AG20443 (cell line): ENCODE measurements at regions not wholly inside any gene's neighbourhood (a gene's known extent, or its start where the extent isn't known, plus 50 kb on each side); places are given as distances from the start of the nearest gene placed in this dataset.
"Not testable (repeated sequence)": the region's sequence is repeated elsewhere in the genome, so short reads cannot be mapped to it uniquely, and the experiment has no call there.

Experiments
- DNase-seq: peaks from one replicate; pipeline ENCODE4 v3.0.0; 2012; ENCODE audit warnings: low spot score, mixed read lengths

DNA sequence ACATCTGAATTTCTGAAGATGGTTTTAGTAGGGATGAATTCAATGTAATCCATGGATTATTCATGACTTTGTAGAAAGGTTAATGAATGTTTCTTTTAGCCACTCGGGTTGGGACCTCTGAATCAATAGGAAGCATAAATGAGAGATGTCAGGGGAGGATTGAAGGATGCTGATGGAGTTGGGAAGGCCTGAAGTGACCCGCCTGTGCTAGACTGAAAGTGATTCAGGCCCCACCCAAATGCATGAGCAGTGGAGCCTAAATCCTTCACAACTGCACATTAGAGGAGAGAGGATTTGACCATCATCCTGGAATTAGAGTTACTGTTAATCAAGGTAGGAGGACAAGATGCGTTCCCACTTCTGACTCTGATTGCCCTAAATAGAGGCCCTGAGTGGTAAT lies 162.2 kb upstream of the PTPN20 start:
- not testable (repeated sequence) for DNase-seq

DNA sequence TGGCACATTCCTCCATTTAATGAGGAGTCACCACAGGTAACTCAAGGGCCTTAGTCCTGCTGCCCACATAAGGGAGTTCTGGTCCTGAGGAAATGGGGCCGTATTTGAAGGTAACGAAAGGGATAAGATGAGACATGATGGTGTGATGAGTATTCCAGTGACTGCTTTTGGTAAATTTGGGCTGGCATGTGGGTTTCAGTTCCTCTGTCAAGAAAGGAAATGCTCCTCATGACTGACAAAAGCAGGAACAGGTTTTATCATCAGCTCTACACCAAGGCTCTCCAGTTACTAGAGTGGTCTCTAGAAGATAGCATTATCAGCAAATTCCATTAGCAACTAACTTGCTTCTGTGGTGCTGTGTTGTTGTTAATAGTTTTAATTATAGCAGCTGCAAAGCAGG lies 161.8 kb upstream of the PTPN20 start:
- DNase-seq, result not testable (repeated sequence)

DNA sequence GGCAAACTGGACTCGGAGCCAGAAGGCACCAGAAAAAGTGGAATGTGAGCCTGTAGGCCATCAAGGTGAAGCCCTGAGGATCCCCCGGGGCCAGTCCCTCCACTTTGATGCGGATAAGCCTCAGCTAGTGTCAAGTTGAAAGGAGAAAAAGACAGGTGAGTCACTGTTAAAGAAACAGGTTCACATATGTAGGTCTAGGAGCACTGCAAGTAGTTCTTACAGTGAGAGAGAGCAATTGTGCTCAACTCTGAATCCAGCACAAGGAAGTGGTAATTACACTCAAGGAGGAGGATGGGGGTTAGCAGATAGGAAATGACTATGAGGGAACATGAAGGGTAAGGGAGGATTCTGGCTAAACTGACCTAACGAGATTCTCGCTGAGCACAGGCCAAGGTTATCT lies 157.5 kb upstream of the PTPN20 start:
- not testable (repeated sequence) for DNase-seq

DNA sequence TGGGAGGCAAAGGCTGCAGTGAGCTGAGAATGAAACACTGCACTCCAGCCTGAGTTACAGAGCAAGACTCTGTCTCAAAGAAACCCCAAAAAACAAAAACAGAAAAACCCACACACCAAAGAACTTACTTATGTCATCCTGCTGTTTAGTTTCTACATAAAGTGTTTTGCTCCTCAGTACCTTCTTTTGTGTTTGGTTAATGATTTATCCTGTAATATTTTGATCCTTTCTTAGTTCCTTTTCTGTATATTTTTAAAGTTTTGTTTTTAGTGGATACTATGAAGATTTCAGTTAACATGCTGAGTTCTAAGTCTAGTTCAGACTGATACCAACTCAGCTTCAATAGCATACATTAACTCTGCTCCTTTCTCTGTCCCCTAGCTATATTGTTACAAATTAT lies 149.8 kb upstream of the PTPN20 start:
- not testable (repeated sequence) for DNase-seq

DNA sequence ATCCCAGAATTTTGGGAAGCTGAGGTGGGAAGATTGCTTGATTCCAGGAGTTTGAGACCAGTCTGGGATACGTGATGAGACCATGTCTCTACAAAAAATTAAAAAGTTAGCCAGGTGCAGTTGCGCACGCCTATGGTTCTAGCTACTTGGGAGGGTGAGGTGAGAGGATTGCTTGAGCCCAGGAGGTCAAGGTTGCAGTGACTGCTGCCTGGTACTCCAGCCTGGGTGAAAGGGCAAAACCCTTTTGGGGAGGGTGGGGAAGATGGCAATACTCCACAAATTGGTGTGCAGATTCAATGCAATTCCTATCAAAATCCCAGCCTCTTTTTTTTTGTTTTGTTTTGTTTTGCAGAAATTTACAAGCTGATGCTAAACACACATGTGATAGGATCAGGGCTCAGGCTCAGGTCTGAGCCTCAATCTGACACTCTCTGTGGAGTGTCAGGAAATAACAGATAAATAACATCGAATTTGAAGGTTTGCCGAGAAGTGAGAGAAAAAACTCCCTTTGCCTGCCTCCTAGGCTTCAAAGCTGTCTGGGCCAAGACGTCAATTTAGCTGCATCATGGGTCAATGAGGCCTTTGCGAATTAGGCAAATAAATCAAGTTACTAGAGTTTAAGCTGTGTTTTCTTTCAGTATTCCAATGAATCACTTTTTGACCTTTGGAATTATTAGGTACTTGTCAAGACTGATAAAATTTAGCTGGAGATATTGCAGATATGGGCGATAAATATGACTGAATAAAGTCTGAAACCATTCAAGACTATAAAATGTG lies 142.5 kb upstream of the PTPN20 start:
- not testable (repeated sequence) for DNase-seq

DNA sequence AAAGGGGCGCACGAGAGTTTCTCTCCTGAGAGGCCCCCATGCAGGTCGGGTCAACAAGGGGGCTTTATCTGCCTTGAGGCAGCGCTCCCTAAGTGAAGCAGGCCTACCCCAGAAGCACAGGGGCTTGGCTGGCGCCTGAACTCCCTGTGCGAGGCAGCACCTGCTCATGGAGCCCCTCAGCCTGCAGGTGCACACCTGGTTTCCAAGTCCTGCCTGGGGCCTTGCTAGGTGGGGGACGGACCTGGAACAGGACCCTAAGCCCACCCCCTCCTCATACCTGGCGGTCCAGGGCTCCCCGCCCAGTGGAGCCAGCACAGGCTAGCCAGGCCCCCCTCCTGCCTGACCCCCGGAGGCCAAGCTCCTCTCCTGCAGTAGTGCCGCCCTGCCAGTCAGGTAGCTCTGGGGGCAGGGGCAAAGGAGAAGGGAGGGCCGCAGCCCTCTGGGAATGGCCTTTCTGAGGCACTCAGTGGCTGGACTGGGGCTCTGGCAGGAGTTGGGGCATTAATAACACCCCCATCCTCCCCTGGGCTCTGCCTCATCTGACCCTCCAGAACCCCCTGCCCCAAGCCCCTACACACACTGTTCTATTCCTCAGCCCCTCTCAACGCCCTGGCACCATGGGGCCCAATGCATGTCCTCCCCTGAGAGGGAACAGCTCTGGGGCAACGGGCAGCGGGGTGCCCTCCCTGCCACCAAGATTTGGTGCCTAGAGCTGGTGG lies 137.9 kb upstream of the PTPN20 start:
- DNase-seq, result not testable (repeated sequence)

DNA sequence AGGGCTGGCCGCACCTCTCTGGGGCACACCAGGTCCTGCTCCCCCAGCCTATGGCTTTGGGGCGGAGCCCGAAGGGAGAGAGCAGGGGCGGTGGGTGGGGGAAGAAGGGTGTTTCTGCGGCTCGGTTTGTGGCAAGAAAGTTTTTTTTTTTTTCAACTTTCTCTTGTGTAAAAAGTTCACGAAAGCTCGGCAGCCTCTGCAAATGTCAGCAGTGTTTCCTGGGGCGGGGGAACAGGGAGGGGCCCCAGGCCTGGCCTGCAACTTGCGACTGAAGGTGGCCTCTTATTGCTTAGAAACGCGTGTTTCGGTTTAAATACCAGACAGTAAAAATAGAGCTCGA lies 137.4 kb upstream of the PTPN20 start:
- not testable (repeated sequence) for DNase-seq

DNA sequence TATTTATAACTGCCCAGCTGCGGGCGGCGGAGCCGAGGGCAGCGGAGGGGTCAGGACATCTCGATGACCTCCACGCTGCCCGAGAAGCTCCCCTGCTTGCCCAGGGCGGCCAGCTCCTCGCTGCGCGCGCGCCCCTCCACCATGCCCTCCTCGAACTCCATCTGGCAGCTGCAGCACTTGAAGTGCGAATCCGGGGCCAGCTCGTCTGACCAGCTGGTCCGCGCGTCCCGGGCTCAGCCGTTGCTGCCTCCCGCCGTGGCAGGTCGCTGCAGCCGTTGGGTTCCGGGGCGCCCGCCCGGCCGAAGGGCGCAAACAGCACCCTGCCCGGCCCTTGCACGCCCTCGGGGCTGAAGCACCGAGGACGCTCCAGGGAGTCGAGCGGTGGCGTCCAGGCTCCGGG lies 136.9 kb upstream of the PTPN20 start:
- DNase-seq, result not testable (repeated sequence)

DNA sequence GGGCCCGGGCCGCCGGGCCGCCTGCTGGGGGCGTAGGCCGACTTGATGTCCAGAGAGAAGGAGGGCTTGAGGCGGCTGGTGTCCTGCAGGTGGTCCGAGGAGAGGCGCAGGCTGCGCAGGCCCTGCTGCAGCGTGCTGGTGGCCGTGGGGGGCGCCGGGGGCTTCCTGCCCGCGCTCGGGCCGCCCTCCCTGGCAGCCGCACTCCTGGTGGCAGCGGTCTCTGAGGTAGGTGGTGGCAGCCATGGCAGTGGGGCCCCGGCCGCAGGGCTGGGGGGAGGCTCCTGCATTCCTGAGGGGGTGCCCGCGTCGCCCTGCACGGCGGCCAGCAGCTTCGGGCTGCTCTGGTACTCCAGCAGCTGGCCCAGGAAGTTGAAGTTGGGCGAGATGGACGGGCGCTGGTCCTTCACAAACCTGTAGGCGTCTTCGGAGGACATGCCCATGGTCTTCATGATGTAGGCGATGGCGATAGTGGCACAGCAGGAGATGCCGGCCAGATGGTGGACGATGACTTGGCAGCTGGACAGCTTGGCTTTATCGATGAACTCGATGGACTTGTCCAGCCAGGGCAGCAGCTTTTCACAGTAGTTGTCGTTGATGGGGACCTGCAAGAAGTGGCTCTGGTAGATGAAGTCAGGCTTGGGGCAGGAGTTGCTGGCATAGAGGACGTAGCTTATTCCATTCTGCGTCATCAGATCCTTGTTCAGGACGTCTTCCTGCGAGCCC lies 136.1 kb upstream of the PTPN20 start:
- DNase-seq, result not testable (repeated sequence)

DNA sequence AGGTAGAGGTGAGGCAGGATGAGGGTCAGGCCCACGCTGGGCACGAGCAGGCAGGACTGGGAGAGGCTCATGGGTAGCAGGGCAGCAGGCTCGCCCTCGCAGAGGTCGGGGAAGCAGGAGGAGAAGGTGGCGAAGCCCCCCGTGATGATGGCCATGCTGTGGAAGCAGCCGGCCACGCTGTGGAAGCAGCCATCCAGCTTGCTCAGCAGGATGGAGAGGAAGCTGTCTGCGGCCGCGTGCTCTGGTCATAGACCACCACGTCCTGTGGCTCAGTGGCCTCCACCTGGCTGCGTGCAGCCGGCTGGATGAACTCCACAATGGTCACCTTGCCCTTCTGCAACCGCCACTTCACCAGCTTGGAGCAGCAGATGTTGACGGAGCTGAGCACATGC lies 135.6 kb upstream of the PTPN20 start:
- not testable (repeated sequence) for DNase-seq

DNA sequence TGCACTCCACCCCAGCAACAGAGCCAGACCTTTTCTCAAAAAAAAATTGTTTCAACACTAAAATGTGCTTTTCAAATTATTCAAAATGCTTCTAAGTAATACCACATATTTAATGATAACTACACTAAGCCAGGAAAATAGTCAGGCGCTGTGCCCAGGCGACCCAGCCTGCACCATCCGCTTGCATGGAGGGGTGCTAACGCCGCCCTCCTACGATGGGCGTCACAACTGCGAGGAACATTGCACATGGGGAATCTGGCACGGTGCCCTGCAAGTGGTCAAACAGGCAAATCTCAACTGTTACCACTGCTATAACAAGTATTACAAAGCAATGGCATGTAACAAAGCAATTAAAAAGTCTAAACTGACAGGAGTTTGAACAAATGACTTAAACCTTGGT lies 131.7 kb upstream of the PTPN20 start:
- DNase-seq, result not testable (repeated sequence)

DNA sequence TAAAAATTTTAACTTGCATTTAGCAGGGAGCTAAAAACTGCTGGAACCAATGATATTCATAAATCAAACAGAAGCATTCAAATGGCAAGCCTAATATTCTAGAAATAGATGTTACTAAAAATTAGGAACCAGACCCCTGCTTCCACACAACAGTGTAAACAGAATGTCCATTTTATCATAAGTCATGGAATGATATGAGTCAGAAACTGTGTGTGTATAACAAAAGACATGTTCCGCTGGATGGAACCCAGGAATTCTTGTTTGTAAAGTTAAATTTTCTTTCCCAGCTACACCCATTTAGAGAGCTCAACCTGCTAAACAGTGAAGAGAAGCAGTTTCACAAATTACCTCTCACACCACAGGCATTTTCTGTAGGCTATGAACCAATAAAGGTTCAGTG lies 131.1 kb upstream of the PTPN20 start:
- not testable (repeated sequence) for DNase-seq

DNA sequence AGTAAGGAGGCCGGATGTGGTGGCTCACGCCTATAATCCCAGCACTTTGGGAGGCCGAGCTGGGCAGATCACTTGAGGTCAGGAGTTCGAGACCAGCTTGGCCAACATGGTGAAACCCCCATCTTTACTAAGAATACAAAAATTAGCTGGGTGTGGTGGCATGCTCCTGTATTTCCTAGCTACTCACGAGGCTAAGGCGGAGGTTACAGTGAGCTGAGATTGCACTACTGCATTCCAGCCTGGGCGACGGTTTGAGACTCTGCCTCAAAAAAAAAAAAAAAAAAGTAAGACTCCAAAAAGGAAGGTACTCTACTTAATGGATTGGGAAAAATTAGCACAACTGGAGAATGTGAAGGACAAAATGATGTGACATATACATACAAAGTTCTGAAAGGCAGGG lies 130.2 kb upstream of the PTPN20 start:
- DNase-seq, result not testable (repeated sequence)

DNA sequence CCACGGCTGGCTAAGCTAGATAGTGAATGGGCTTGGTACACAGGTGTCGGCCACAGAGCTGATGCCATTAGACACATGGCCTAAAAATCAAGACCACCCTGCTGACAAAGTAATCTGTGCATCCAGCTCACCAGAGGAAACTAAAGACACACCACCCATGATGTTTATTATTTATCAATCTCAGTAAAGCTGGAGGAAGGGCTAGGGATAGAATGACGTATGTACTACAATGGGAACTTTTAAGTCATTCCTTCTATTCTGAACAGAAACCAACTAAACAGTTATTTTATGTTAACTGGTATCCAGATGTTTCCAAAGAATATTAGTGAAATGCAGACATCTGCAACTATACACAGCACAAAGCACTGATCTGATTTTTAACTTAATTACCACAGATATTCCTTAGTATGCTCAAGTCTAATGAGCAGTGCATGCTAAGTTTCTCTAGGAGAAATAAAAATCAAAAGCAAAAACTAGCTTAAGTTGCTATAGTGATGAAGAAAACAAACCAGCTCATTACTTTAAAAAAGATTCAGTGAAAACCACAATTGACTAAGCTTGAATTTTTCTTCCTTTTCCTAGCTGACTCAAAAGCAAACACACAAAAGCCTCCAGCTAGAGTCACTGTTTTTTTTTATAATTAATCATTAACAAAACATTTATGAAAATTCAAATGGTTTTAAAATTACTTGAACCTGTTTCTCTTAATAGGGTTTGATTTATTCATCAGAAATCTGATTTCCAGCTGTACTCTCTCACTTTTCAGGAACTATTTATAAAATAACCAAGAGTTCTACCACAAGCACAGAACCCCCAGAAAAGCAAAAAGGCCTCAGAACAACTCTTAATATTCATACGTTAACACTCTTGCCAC lies 129.0 kb upstream of the PTPN20 start:
- DNase-seq, result not testable (repeated sequence)

DNA sequence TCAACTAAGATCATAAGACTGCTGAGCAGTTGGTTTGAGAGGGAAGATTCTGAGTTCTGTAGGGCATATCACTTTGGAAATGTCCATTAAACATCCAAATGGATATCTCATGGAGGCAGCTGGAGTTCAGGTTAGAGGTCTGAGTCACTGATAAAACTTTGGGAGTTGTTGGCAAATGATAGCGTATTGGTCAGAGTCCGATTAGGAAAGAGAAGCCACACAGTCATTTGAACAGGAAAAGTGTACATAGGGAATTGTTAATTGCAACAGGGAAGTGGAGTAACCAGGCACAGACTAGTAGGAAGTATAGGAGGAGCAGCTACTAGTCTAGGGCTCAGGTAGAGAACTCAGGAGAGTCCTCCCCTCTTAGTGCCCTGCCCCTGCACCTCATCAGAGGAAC lies 126.6 kb upstream of the PTPN20 start:
- not testable (repeated sequence) for DNase-seq

DNA sequence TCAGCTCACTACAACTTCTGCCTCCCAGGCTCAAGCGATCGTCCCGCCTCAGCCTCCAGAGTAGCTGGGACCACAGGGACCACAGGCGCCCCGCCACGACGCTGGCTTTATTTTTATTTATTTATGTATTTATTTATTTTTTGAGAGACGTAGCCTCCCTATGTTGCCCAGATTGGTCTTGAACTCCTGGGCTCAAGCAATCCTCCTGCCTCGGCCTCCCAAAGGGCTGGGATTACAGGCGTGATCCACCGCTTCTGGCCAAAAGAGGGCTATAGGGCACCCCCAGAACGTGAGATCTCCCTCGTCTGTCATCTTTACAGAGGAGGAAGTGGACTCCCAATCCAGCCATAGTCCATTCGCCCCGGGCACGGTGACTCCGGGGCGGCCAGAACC lies 125.1 kb upstream of the PTPN20 start:
- not testable (repeated sequence) for DNase-seq

DNA sequence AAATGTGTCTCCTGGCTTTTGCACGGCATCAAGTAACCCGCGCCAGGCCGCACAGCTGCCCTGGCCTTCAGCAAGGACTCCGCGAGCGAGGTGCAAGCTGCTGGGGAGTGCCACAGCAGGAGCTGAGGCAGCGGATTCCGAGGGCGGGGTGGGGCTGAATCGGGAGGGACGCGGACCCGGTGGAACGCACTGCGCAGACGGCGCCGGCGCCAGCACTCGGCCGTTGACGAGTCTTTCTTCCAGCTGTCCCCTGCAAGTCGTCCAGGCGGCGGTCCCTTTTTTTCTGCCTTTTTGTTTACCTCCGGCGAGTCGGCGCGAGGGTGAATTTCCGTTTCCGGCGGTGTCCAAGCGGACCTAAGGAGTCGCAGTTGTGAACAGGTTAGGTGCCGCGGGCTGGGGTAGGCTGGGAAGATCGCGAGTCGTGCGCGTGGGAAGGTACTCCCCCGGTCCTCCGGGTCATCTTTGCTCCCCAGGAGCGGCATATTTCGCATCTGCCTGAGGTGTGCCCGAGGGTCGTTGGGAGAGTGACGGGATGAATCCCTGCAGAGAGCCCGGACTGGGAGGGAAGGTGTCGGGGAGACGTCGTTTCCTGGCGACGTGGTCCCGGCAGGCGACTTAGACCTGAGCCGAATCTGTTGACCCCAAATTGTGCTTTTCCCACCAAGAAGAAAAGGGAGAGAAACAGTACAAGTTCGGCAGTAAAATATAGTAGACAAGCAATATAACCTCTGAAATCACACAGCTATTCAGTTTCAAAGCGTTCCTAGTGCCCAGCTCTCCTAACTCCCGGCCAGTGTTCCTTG lies 124.5 kb upstream of the PTPN20 start:
- peak; percentile 20 for DNase-seq

DNA sequence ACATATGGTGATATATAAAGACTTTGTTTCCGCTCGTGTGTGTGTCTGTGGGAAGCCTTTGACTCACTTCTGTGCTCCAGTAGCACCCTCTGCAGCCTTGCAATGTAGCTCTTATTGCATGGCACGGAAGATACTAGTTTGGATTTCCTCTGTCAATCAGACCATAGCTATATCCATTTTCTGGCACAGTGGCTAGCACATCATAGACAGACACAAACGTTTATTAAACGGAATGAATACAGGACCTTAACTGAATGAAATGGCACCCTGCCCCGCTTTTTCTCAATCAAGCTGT lies 124.0 kb upstream of the PTPN20 start:
- peak; percentile 33 for DNase-seq

DNA sequence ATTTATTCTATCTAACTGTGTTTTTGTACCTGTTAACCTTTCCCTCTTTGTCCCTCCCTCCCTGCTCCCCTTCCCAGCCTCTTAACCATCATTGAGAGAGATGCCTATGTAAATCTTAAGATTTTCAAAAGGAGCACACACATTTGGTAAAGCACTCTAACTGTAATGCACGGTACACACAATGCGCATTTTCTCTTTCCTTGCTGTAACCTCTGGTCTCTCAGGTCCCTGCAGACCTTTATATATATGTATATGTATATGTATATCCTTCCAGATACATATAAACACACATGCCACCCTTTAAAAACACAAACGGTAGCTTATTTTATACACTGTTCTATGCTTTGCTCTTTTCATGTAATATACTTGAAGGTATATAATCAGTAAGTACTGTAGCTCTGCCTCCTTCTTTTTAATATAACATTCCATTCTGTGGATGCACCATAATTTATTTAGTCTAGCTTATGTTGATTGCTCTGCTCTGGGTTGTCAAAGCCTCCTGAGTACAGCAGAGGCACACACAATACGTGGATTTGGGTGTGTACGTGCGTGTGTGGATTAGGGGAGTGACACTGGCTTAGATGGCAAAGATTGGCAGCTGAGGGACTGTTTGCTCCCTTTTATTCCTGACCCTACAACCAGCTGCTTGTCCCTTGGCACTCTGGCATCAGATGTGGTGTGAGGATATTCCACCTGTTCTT lies 118.4 kb upstream of the PTPN20 start:
- not testable (repeated sequence) for DNase-seq

DNA sequence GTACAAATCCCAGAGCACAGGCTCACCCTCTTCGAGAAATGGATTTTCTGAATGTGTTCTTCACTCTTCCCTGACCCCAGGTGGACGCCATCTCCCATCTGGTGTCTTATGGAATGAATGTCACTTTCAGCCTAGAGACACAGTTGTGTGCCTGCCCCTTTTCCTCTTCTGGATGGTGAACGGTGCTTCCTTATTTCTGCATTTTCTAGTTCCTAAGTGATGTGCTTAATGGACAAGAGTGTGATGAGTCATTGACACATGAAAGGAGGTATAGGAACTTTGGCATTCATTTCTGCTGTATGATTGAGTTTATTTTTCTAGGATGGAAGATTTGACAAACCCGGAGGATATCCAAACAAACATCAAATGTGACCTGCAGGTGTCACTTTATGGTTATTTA lies 114.9 kb upstream of the PTPN20 start:
- not testable (repeated sequence) for DNase-seq

DNA sequence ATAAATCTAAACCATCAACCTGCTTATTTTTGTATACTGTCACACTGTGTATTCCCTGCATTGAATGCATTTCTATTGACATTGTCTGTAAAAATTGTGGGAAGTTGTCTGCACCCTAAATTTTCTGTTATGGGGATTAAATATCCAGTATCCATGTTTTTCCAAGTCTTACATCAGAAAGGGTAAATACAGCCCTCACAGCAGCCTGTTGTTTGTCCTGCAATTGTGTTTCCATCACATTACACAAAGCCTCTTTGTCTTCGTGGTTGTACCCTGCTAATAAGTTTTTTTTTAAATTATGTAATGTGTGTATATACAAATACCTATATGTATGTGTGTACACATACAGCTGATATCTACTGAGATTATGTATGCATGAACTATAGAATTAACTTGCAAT lies 109.2 kb upstream of the PTPN20 start:
- not testable (repeated sequence) for DNase-seq
